Adrenal gland (tissue), 9 donors: ENCODE measurements at regions not wholly inside any gene's neighbourhood (a gene's known extent, or its start where the extent isn't known, plus 50 kb on each side); places are given as distances from the start of the nearest gene placed in this dataset.

Source experiments
- DNase-seq, 7 donors: peaks; one replicate each; pipeline ENCODE4 v3.0.0-alpha.2; 2019 to 2020
- H3K27ac ChIP-seq, 5 donors: fragments of 200-600 bp; sonication (generic) in 4 of 5; 1 replicate in 3 of 5; 2 replicates in 2 of 5; pipeline versions ENCODE4 v1.5.1 to v1.8.0; 2016 to 2020; ENCODE audit warnings: mild to moderate bottlenecking in 1 of 5
- H3K27me3 ChIP-seq: fragments of 200-600 bp; 2 replicates; pipeline ENCODE4 v1.8.0; 2021
- H3K36me3 ChIP-seq, 2 donors: fragments of 200-600 bp; replicated peaks in 1 of 2; 1 replicate in 1 of 2; 2 replicates in 1 of 2; pipeline versions ENCODE4 v1.5.1 to v1.8.0; 2018 to 2022
- H3K4me1 ChIP-seq, 2 donors: fragments of 200-600 bp; replicated peaks in 1 of 2; 1 replicate in 1 of 2; 2 replicates in 1 of 2; pipeline versions ENCODE4 v1.5.1 to v1.8.0; 2018 to 2021
- H3K4me3 ChIP-seq, 4 donors: fragments of 200-600 bp; sonication (generic) in 3 of 4; one replicate each; pipeline ENCODE4 v1.5.1; 2016 to 2018
- H3K9me3 ChIP-seq, 3 donors: fragments of 200-600 bp; sonication (generic) in 1 of 3; replicated peaks in 1 of 3; 1 replicate in 2 of 3; 2 replicates in 1 of 3; pipeline versions ENCODE4 v1.5.1 to v1.8.0; 2016 to 2021
- POLR2A ChIP-seq, 2 donors: fragments of 450-650 bp; IDR thresholded peaks; one replicate each; pipeline ENCODE4 v1.6.1; 2017; ENCODE audit warnings: antibody characterized with exemption in 2 of 2, mild to moderate bottlenecking in 2 of 2, moderate library complexity in 1 of 2
- WGBS, 4 donors: extraction: QIAGEN DNeasy Blood & Tissue Kit in 2 of 4; methylation state at CpG; one replicate each; pipeline versions ENCODE4 v1.1.5 to v1.1.7; 2013 to 2017; 5-methylcytosine and 5-hydroxymethylcytosine counted together
- intact Hi-C, 2 donors: fragments of 100-400 bp; cut with DNase I; formaldehyde crosslinking; loops; one replicate each; pipeline versions ENCODE4 v1.14.1 to v1.15.0; 2022 to 2023
- TF ChIP-seq, protein P1 (sequence below), 6 experiments: fragments of 450-650 bp in 4 of 6; fragments of 200-600 bp in 2 of 6; sonication (generic) in 1 of 6; IDR thresholded peaks; 1 replicate in 5 of 6; 2 replicates in 1 of 6; pipeline versions ENCODE4 v1.5.1 to v1.8.0; 2016 to 2021; ENCODE audit warnings: antibody characterized with exemption in 6 of 6, mild to moderate bottlenecking in 2 of 6, moderate library complexity in 1 of 6
- donor health status: healthy with polysubstance abuse.
- donor health status: Bipolar disorder and iron deficiency.
- donor health status: DM: yes; HTN: yes; CAD: no.
- donor health status: DM: no; HTN: no; CAD: no.
- donor health status: DM: no; HTN: no; CAD: no.

DNA sequence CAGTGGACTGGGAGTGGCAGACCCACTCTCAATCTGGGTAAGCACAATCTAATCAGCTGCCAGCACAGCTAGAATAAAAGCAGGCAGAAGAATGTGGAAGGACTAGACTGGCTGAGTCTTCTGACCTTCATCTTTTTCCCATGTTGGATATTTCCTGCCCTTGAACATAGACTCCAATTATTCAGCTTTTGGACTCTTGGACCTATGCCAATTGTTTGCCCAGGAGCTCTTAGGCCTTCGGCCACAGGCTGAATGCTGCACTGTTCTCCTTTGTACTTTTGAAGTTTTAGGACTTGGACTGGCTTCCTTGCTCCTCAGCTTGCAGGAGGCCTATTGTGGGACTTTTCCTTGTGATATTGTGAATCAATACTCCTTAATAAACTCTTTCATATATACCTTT is 477.7 kb upstream of the ZNF385D start:
- H3K27ac ChIP-seq = no peak overlapping the region
- H3K27me3 ChIP-seq = no peaks in the 10 kb centered on the region
- no peaks in the 10 kb centered on the region for H3K4me1 ChIP-seq
- no peak for DNase-seq
- H3K36me3 ChIP-seq = no peaks in the 10 kb centered on the region
- no peaks in the 10 kb centered on the region for H3K9me3 ChIP-seq
- intact Hi-C loops = no loop called here
- no peak for TF ChIP-seq POLR2A (IDR thresholded peaks at IDR 0.05)
- TF ChIP-seq, protein P1, sequence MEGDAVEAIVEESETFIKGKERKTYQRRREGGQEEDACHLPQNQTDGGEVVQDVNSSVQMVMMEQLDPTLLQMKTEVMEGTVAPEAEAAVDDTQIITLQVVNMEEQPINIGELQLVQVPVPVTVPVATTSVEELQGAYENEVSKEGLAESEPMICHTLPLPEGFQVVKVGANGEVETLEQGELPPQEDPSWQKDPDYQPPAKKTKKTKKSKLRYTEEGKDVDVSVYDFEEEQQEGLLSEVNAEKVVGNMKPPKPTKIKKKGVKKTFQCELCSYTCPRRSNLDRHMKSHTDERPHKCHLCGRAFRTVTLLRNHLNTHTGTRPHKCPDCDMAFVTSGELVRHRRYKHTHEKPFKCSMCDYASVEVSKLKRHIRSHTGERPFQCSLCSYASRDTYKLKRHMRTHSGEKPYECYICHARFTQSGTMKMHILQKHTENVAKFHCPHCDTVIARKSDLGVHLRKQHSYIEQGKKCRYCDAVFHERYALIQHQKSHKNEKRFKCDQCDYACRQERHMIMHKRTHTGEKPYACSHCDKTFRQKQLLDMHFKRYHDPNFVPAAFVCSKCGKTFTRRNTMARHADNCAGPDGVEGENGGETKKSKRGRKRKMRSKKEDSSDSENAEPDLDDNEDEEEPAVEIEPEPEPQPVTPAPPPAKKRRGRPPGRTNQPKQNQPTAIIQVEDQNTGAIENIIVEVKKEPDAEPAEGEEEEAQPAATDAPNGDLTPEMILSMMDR (IDR thresholded peaks at IDR 0.05) = no peak
- H3K4me3 ChIP-seq = no peak overlapping the region
- WGBS, 4 donors = 44 to 81% (median 63%) methylated on average over 1 of the region's 1 CpG

DNA sequence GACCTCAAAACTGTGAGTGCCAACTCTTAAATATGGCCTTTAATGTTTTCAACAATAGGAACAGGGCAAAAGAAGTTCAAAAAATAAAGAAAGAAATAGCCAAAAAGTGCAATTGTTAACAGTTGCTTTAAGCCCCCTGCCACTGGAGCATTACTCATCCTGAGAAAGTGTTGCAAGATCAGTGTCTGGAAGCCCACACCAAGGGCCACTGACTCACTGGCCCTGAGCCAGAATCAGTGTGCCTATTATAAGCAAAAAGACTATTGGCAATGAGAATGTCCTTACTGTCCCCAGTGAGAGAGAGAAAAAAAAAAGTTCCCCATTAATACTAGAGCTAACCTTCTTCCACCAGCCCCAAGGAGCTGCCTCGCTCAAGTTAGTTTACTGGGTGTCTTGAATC is 480.1 kb upstream of the ZNF385D start:
- H3K27me3 ChIP-seq = no peaks in the 10 kb centered on the region
- no peaks in the 10 kb centered on the region for H3K9me3 ChIP-seq
- H3K4me3 ChIP-seq = no peak overlapping the region
- H3K36me3 ChIP-seq = no peaks in the 10 kb centered on the region
- DNase-seq = peak in 1 of 7 donors; percentile 2
- no peak overlapping the region for H3K27ac ChIP-seq
- intact Hi-C loops = no loop called here
- TF ChIP-seq POLR2A (IDR thresholded peaks at IDR 0.05) = no peak
- TF ChIP-seq, protein P1 (IDR thresholded peaks at IDR 0.05) = no peak
- H3K4me1 ChIP-seq = no peaks in the 10 kb centered on the region
- WGBS, 4 donors = 47 to 89% (median 61%) methylated on average over 1 of the region's 1 CpG

GRCh38 chr3:22236490-22237270 is 485.7 kb upstream of the ZNF385D start:
- no peak for DNase-seq

GRCh38 chr3:22239011-22239410 is 488.0 kb upstream of the ZNF385D start:
- H3K27ac ChIP-seq = no peak overlapping the region
- DNase-seq = no peak
- H3K27me3 ChIP-seq = no peaks in the 10 kb centered on the region
- H3K9me3 ChIP-seq = no peaks in the 10 kb centered on the region
- TF ChIP-seq POLR2A (IDR thresholded peaks at IDR 0.05) = no peak
- TF ChIP-seq, protein P1 (IDR thresholded peaks at IDR 0.05) = no peak
- H3K4me1 ChIP-seq = no peaks in the 10 kb centered on the region
- intact Hi-C loops = no loop called here
- WGBS, 4 donors = 44 to 72% (median 62%) methylated on average over 4 of the region's 4 CpGs
- H3K4me3 ChIP-seq = no peak overlapping the region
- no peaks in the 10 kb centered on the region for H3K36me3 ChIP-seq

More at GRCh38 chr3:22236490-22237270, 485.7 kb upstream of the ZNF385D start:
- H3K27me3 ChIP-seq = no peaks in the 10 kb centered on the region
- no peaks in the 10 kb centered on the region for H3K9me3 ChIP-seq
- H3K4me1 ChIP-seq = no peaks in the 10 kb centered on the region
- no peak overlapping the region for H3K27ac ChIP-seq
- 58 to 68% (median 65%) methylated on average over 3 of the region's 3 CpGs for WGBS, 4 donors
- no peaks in the 10 kb centered on the region for H3K36me3 ChIP-seq
- intact Hi-C loops = no loop called here
- no peak overlapping the region for H3K4me3 ChIP-seq
- TF ChIP-seq POLR2A (IDR thresholded peaks at IDR 0.05) = no peak
- TF ChIP-seq, protein P1 (IDR thresholded peaks at IDR 0.05) = no peak
